GM18511 (cell line): ENCODE measurements at regions not wholly inside any gene's neighbourhood (a gene's known extent, or its start where the extent isn't known, plus 50 kb on each side); places are given as distances from the start of the nearest gene placed in this dataset.

Experiments used
- ATAC-seq: cut with Tn5 transposase; IDR thresholded peaks from one replicate; pipeline ENCODE4 v1.9.1; 2021; ENCODE audit warnings: mild to moderate bottlenecking, moderate library complexity; ENCODE audit not compliant: unreplicated experiment

DNA sequence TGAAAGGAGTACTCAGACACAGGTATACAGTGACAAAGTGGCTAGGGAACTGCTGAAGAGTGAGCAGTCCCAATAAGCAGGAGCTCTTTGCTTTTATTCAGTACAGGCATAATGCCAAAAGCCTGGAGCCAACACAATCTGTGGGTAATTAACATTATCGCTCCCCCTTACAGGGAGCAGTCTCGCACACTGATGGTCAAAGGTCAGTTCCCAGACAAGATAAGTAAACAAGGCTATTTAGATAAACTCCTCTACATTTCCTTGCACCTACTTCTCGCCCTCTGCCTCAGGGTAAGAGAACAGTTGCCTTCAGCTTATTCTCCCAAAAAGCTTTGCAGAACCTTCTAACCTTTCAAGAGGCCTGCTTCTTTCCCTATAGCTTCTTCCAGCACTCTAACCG lies 73.9 kb upstream of the TAF9B start:
- ATAC-seq: no peak

GRCh38 chrX:78199851-78200250 lies 60.4 kb upstream of the TAF9B start:
- peak; percentile 79 for ATAC-seq
